Mononuclear cell (primary cell): ENCODE measurements at regions not wholly inside any gene's neighbourhood (a gene's known extent, or its start where the extent isn't known, plus 50 kb on each side); places are given as distances from the start of the nearest gene placed in this dataset.
"Not testable (repeated sequence)": the region's sequence is repeated elsewhere in the genome, so short reads cannot be mapped to it uniquely, and the experiment has no call there.

Experiments
- H3K27me3 ChIP-seq: 2 replicates; pipeline ENCODE4 v1.6.0; 2011; ENCODE audit warnings: low read length, control low read depth; ENCODE audit not compliant: insufficient read depth
- H3K4me1 ChIP-seq: 2 replicates; pipeline ENCODE4 v1.5.1; 2011; ENCODE audit warnings: mild to moderate bottlenecking, low read length, control low read depth; ENCODE audit not compliant: insufficient read depth
- H3K4me3 ChIP-seq: 2 replicates; pipeline ENCODE4 v1.5.1; 2011; ENCODE audit warnings: mild to moderate bottlenecking, low read length, moderate library complexity
- H3K9me3 ChIP-seq: 2 replicates; pipeline ENCODE4 v1.5.1; 2011; ENCODE audit warnings: low read depth, mild to moderate bottlenecking, control low read depth, low read length

- peaks cover 24% of the 10 kb centered on the region for H3K4me1 ChIP-seq
- H3K27me3 ChIP-seq, result no peaks in the 10 kb centered on the region
- H3K4me3 ChIP-seq, result no peak overlapping the region
- H3K9me3 ChIP-seq, result no peaks in the 10 kb centered on the region
Observed at GRCh38 chr2:207230261-207231105, 64.7 kb upstream of the KLF7 start.

- H3K4me3 ChIP-seq, result no peak overlapping the region
- no peaks in the 10 kb centered on the region for H3K9me3 ChIP-seq
- peaks cover 32% of the 10 kb centered on the region for H3K4me1 ChIP-seq
- no peaks in the 10 kb centered on the region for H3K27me3 ChIP-seq
Observed at GRCh38 chr2:207231106-207231865, 65.5 kb upstream of the KLF7 start.

- peaks cover 38% of the 10 kb centered on the region for H3K4me1 ChIP-seq
- no peaks in the 10 kb centered on the region for H3K27me3 ChIP-seq
- H3K9me3 ChIP-seq, result no peaks in the 10 kb centered on the region
- H3K4me3 ChIP-seq, result no peak overlapping the region
Observed at GRCh38 chr2:207231967-207232366, 66.2 kb upstream of the KLF7 start.

- H3K4me3 ChIP-seq, H3K9me3 ChIP-seq, H3K27me3 ChIP-seq: not testable (repeated sequence)
- H3K4me1 ChIP-seq, result peaks cover 50% of the 10 kb centered on the region
Observed at GRCh38 chr2:207233141-207233540, 67.4 kb upstream of the KLF7 start.

GRCh38 chr2:207233731-207234130, 68.0 kb upstream of the KLF7 start:
- H3K27me3 ChIP-seq, result no peaks in the 10 kb centered on the region
- H3K4me3 ChIP-seq, result no peak overlapping the region
- peaks cover 56% of the 10 kb centered on the region for H3K4me1 ChIP-seq
- no peaks in the 10 kb centered on the region for H3K9me3 ChIP-seq

- no peak overlapping the region for H3K4me3 ChIP-seq
- H3K4me1 ChIP-seq, result peaks cover 71% of the 10 kb centered on the region
- no peaks in the 10 kb centered on the region for H3K9me3 ChIP-seq
- H3K27me3 ChIP-seq, result no peaks in the 10 kb centered on the region
Observed at GRCh38 chr2:207235621-207236020, 69.9 kb upstream of the KLF7 start.

GRCh38 chr2:207236156-207236935, 70.6 kb upstream of the KLF7 start:
- Histone ChIP-seq H3K4me1 (peaks cover 70% of the 10 kb centered on the region), H3K27me3 (no peaks in the 10 kb centered on the region), H3K9me3 (no peaks in the 10 kb centered on the region), H3K4me3 (no peak overlapping the region)

- H3K4me1 ChIP-seq, result peaks cover 78% of the 10 kb centered on the region
- no peaks in the 10 kb centered on the region for H3K9me3 ChIP-seq
- no peaks in the 10 kb centered on the region for H3K27me3 ChIP-seq
- no peak overlapping the region for H3K4me3 ChIP-seq
Observed at GRCh38 chr2:207238831-207239701, 73.3 kb upstream of the KLF7 start.

GRCh38 chr2:207239754-207240494, 74.2 kb upstream of the KLF7 start:
- H3K4me1 ChIP-seq, result peaks cover 74% of the 10 kb centered on the region
- no peaks in the 10 kb centered on the region for H3K9me3 ChIP-seq
- H3K27me3 ChIP-seq, result no peaks in the 10 kb centered on the region
- H3K4me3 ChIP-seq, result no peak overlapping the region

- H3K4me3 ChIP-seq, result no peak overlapping the region
- peaks cover 68% of the 10 kb centered on the region for H3K4me1 ChIP-seq
- no peaks in the 10 kb centered on the region for H3K27me3 ChIP-seq
- no peaks in the 10 kb centered on the region for H3K9me3 ChIP-seq
Observed at GRCh38 chr2:207240649-207241048, 74.9 kb upstream of the KLF7 start.

- Histone ChIP-seq H3K4me1 (peaks cover 63% of the 10 kb centered on the region), H3K9me3 (no peaks in the 10 kb centered on the region), H3K4me3 (no peak overlapping the region)
Observed at GRCh38 chr2:207241198-207241597, 75.5 kb upstream of the KLF7 start.

GRCh38 chr2:207243601-207244000, 77.9 kb upstream of the KLF7 start:
- no peaks in the 10 kb centered on the region for H3K9me3 ChIP-seq
- peaks cover 39% of the 10 kb centered on the region for H3K4me1 ChIP-seq
- H3K4me3 ChIP-seq, result no peak overlapping the region
- H3K27me3 ChIP-seq, result no peaks in the 10 kb centered on the region

More at GRCh38 chr2:207241198-207241597, 75.5 kb upstream of the KLF7 start:
- H3K27me3 ChIP-seq, result no peaks in the 10 kb centered on the region

GRCh38 chr2:207244971-207245925, 79.5 kb upstream of the KLF7 start:
- Histone ChIP-seq H3K4me1 (peaks cover 36% of the 10 kb centered on the region), H3K4me3 (no peak overlapping the region), H3K27me3 (no peaks in the 10 kb centered on the region), H3K9me3 (no peaks in the 10 kb centered on the region)
